Right ventricle myocardium inferior (tissue), 1 donor: ENCODE measurements at regions not wholly inside any gene's neighbourhood (a gene's known extent, or its start where the extent isn't known, plus 50 kb on each side); places are given as distances from the start of the nearest gene placed in this dataset.
"Not testable (repeated sequence)": the region's sequence is repeated elsewhere in the genome, so short reads cannot be mapped to it uniquely, and the experiment has no call there.

Experiments
- ATAC-seq: fragments of 200-7000 bp; cut with Tn5 transposase; one replicate; pipeline ENCODE4 v1.9.1; 2020; ENCODE audit warnings: mild to moderate bottlenecking, moderate library complexity
- DNase-seq: peaks from one replicate; pipeline ENCODE4 v3.0.0; 2021; ENCODE audit errors: missing footprints
- intact Hi-C: fragments of 100-400 bp; cut with DNase I; formaldehyde crosslinking; loops from one replicate; pipeline ENCODE4 v1.11.0; 2022
- donor health status: DM: no; HTN: yes; CAD: no; lungs with severe emphysema.

DNA sequence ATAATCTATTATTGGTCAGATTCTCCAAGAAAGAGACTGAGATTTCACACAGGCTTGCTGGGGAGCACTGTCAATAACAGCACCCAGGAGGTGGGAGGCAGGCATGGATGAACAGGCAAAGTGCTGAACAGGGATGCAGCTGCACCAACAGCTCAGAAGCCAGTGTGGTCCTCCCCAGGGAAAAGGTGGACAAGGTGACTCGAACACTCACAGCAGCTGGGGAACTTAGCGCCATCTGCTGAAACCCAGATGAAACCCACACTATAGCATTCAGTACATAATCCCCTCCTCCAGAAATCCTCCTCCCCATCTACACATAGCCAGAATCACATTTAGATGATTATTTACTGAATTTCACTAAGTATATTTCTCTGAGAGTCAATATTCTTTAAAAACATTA lies 255.2 kb upstream of the WSB1 start:
- DNase-seq (no peak), ATAC-seq (no peak)
- intact Hi-C loops, result no loop called here

GRCh38 chr17:27045039-27045438 lies 248.9 kb upstream of the WSB1 start:
- intact Hi-C loops, DNase-seq, ATAC-seq: not testable (repeated sequence)

DNA sequence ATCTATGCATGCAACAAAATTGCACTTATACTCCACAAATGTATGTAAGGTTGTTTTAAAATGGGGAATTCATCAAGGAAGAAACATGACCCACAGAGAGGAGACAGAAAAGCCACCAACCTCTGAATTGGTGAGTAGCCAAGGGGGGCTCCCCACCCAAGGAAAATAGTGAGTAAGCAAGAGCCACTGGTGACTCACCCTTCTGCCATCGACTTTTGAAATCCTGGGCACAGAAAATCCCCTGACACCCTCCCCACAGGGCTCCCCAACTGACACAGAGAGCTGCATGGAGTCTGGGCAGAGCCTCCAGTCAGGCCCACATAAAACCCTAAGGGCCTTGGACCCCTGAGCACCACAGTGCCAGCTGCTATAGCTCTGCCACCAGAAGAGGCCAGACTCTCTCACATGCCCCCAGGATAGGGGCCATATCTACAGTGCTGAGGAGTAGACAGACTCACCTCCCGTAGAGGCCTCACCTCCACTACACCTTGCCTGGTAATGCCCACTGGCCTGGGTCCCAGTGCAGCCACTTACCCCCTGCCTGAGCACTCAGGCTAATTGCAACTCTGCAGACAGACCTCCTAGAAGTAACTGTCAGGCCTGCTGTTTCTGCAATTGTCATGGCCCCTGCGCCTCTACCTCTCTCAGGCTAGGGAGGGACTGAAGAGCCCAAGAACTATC lies 244.7 kb upstream of the WSB1 start:
- ATAC-seq (no peak), DNase-seq (no peak)
- intact Hi-C loops, result no loop called here

DNA sequence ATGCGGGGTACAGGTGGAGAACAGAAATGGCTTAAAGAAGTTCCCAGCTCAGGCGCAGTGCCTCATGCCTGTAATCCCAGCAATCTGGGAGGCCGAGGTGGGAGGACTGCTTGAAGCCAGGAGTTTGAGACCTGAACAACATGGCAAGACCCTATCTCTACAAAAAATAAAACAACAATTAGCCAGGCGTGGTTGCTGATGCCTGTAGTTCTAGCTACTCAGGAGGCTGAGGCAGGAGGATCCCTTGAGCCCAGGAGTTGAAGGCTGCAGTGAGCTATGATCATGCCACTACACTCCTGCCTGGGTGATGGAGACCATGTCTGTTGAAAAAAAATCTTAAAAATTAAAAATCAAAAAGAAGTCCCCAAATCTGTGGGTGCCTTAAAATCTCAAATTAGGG lies 228.3 kb upstream of the WSB1 start:
- no peak for ATAC-seq

GRCh38 chr17:27066315-27066714 lies 227.6 kb upstream of the WSB1 start:
- ATAC-seq (no peak), DNase-seq (no peak)
- intact Hi-C loops, result no loop called here

More for the DNA sequence above, 228.3 kb upstream of the WSB1 start:
- intact Hi-C loops, result no loop called here
- no peak for DNase-seq

- intact Hi-C loops, result no loop called here
- DNase-seq (no peak), ATAC-seq (no peak)
Measured at GRCh38 chr17:27069842-27070508, 223.9 kb upstream of the WSB1 start.

DNA sequence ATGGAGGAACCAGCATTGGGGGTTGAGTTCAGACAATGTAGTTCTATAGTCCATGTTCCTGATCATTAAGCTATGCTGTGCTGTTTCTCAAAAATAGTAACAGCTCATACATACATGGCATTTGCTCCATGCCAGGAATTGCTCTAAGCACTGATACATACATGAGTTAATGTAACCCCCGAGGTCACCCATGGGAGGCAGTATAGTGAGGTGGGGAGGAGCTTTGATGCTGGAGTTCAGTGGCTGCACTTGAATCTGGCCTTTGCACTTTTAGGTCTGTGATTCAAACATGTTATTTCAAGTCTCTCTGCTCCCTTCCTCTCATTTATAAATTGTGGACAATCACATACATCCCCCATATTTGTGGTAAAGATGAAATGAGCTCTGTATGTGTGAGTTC lies 223.1 kb upstream of the WSB1 start:
- DNase-seq (no peak), ATAC-seq (no peak)
- intact Hi-C loops, result no loop called here

DNA sequence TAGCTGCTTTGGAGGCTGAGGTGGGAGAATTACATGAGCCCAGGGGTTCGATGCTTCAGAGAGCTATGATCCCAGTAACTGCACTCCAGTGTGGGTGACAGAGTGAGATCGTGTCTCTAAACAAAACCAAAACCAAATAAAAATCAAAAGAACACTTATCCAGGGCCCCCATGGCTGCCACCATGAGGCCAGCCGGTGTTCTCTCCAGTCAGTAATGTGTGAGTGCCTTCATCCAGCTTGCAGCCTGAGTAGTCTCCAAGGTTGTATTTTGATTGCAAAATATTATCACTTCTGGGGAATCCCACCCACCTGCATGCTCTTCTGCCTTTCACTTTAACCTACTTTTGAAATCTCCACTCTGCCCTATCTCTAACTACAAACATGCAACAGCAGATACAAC lies 221.0 kb upstream of the WSB1 start:
- ATAC-seq (no peak), DNase-seq (no peak)
- intact Hi-C loops, result no loop called here

- ATAC-seq (no peak), DNase-seq (no peak)
- intact Hi-C loops, result no loop called here
Measured at GRCh38 chr17:27076814-27077213, 217.1 kb upstream of the WSB1 start.

- ATAC-seq (no peak), DNase-seq (no peak)
- intact Hi-C loops, result no loop called here
Measured at GRCh38 chr17:27078296-27078695, 215.6 kb upstream of the WSB1 start.

DNA sequence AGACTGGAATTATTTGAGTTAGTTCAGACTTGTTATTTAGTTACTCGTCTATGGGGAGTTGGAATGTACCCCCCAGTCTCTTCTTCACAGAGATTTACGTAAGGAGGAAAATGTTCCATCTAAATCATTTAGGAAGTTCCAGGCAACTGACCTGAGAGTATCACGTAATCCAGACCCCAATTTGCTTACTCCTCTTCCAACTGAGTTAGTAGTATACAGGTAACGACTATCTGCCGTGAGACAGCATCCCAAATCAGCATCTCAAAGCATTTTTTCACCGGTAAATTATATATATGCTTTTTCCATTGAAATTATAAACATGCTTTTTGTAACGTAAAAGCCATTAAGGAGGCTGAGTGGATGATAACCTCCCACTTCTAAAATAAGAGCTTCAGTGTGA lies 214.3 kb upstream of the WSB1 start:
- intact Hi-C loops, result no loop called here
- no peak for ATAC-seq
- no peak for DNase-seq

DNA sequence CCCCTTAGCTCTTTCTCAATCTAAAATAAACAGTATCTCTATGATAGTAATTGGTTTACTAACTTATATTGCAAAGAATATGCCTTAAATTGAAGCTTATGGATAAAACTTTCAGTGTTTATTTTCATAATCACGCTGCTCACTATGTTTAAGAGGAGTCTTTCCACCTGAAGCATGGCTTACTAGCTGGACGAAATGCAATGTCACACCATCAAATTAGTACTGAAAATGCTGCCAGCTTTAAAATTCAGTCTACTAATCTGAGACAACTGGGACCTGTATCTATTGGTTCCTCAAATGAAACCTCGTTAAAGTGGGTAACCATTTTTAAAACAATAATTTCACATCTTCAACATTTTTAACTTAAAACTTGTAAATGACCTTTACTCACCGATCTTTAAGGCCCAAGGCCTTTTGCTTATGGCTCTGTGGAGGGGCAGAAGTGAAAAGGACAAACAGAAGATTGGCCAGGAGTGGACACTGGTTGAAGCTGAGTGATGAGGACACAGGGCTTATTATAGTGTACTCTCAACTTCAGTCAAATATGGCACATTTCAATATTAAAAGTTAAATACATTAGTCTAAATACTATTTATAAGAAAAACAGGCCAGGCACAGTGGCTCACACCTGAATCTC lies 212.8 kb upstream of the WSB1 start:
- intact Hi-C loops, result no loop called here
- no peak for DNase-seq
- no peak for ATAC-seq

- intact Hi-C loops, result no loop called here
- no peak for DNase-seq
- no peak for ATAC-seq
Measured at GRCh38 chr17:27082023-27082774, 211.7 kb upstream of the WSB1 start.

- ATAC-seq, result no peak
- no peak for DNase-seq
- intact Hi-C loops, result no loop called here
Measured at GRCh38 chr17:27082775-27083154, 211.1 kb upstream of the WSB1 start.

GRCh38 chr17:27083408-27084185 lies 210.3 kb upstream of the WSB1 start:
- intact Hi-C loops, result no loop called here
- ATAC-seq, result no peak
- no peak for DNase-seq

DNA sequence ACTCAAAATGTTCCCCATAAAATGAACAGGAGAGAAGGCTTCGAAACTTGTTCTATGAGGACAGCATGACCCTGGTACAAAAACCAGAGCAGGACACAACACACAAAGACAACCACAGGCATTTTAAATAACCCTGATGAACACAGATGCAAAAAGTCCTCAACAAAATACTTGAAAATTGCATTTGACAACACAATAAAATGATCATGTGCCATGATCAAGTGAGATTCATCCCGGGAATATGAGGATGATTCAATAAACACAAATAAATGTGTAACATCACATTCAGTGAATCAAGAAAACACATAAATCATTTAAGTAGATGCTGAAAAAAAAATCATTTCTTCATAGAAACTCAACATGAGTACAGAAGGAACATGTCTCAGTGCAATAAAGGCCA lies 208.4 kb upstream of the WSB1 start:
- intact Hi-C loops, result no loop called here
- DNase-seq, result no peak
- no peak for ATAC-seq

GRCh38 chr17:27086526-27086925 lies 207.4 kb upstream of the WSB1 start:
- no peak for ATAC-seq
- intact Hi-C loops, result no loop called here
- no peak for DNase-seq

- intact Hi-C loops, result no loop called here
- DNase-seq, result no peak
- ATAC-seq, result no peak
Measured at GRCh38 chr17:27087935-27088766, 205.8 kb upstream of the WSB1 start.
